ENCODE measurements at regions not wholly inside any gene's neighbourhood (a gene's known extent, or its start where the extent isn't known, plus 50 kb on each side); places are given as distances from the start of the nearest gene placed in this dataset.

GRCh38 chr6:87806635-87807034, 104.6 kb upstream of the AKIRIN2 start:
- DNase-seq (ENCODE audit: low read depth): no peak

DNA sequence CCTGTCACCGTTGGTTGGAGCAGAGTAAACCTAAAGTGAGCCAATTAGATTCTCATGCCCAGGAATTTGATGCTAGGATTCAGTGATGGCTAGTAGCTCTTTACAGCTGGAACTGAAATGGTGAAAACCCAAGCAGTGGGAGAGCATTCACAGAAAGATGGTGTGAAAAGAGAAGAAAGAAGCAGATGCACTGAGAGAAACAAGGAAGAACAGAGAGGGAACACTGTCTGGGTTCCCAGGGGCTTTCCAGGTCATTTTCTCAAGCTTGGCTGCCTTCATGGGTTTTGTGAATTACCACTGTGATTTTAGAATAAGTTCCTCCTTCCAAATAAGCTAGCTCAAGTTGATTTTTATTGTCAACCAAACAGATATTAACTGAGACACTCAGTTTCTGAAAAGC, 104.1 kb upstream of the AKIRIN2 start:
- no peak for DNase-seq (ENCODE audit: low read depth)

- DNase-seq (ENCODE audit: low read depth): no peak
Measured at GRCh38 chr6:87803791-87804190, 101.8 kb upstream of the AKIRIN2 start.

DNA sequence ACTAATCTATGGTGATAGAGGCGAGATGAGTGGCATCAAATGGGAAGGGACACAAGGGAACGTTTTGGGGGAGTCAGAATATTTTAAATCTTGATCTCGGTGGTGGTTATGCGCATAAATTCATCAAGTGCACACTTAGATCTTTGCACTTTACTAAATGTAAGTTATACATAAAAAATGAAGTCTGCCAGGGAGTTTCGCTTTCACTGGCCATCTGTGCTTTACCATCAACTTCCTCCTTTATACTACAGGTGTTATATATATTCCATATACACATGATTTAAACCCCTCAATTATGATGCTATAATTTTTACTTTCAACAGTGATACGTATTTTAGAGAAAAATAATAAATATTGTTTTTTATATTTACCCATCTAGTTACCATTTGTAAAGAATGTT, 97.6 kb upstream of the AKIRIN2 start:
- DNase-seq (ENCODE audit: low read depth): no peak

DNA sequence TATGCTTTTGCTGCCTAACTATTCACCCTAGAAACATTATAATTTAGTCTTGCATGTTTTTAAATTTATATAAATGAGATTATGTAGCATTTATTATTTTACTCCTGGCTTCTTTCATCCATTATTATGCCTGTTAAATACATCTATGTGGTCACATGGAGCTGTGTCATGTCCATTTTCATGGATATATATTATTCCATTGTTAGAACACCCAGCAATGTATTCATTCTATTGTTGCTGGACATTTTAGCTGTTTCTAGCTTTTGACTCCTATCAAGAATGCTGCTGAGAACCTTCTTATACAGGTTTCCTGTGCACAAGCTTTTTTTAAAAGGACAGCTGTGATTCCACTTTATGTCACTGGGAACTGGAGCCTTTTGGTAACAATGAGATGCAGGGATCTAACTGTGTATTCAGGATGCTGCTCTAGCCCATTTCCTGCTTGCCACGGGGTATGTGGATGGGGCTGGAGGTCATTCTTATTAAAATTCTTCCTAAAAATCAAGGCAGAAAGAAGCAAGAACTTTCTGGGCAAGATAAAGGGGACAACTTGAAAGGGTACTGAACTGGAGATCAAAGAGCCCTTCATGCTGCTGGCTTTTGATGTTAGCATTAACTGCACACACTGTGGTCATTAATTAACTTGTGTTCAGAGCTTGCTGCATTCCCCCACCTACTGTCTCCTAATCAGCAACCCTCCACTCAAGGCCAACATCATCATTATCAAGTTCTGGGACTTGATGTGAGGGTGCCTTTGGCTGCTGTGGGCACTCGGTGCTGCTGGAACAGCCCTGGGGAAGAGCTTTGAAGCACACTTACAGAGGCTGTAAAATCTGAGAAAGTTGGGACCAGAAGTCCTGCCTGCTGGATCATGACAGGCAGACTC, 96.6 kb upstream of the AKIRIN2 start:
- no peak for DNase-seq (ENCODE audit: low read depth)

DNA sequence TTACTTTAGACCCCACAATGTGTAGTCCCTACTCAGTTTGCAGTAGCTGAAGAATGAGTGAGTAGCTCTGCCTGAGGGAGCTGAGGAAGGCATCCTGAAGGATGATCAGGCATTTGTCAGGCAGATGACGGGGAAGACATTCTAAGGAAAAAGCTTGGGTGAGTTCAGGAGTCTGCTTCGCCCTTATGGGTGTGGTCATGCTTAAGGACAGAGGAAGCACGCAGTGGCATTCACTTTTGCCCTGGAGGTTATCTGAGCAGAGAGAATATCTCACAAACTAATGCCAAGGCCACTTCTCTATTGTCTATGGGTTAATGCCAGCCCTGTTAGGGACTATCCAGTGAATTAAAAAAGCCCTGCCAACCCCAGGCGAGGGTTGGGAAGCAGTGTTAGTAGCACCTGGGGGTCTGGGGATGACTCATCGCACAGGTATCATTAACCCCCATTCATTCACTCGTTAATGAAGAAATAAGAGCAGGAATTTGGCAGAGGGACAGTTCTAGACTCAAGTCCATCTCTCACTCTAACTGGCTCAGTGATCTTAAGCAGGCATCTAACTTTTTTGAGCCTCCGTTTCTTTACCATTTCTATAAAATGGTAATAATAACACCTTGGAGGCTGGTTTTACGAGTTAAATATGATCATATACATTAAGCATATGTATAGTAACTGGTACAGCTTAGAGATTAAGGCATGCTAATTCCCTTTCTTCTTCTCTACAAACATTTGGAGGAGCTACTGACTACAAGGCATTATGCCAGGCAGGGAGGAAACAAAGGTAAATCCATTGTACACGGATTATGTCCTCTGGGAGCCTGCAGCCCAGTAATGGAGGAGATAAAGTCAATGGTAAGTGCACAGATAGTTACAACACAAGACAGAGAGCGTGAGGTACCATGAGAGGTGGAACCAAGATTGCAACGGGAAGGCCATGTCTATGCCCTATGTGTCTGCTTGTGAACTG, 93.2 kb upstream of the AKIRIN2 start:
- no peak for DNase-seq (ENCODE audit: low read depth)

DNA sequence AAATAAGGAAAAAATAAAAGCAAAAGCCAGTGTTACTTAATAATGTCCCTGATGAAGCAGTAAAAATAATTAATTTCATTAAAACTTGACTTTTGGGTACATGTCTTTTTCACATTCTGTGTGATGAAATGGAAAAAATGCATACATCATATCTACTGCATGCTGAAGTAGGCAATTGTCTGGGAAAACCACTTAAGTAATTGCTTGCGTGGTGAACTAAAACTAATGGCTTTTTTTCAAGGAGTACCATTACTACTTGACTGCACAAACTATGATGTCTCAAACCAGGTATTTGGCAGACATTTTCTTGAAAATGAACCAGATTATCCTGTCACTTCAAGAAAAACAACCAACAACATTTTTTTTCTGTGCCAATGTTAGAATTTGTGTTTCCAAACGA, 91.3 kb upstream of the AKIRIN2 start:
- no peak for DNase-seq (ENCODE audit: low read depth)

- no peak for DNase-seq (ENCODE audit: low read depth)
Measured at GRCh38 chr6:87791982-87792381, 89.9 kb upstream of the AKIRIN2 start.

GRCh38 chr6:87791485-87791884, 89.5 kb upstream of the AKIRIN2 start:
- no peak for DNase-seq (ENCODE audit: low read depth)

DNA sequence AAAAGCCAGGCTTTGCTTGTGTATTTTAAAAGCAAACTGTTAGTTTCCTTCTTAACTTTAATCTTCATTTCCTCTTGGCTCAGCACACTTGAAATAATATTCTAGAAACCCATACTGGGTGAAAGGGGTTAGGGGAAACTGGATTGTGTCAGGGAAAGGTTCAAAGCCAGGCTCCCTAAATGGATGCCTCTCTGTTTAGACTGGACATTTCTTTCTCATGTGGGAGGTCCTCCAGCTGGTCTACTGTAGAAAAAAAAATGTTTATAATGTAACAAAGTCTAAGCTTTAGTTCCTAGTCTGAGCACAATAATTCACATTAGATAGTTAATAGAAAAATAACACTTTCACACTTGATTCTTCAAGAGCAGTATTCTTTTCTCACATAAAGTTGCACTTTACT, 89.0 kb upstream of the AKIRIN2 start:
- no peak for DNase-seq (ENCODE audit: low read depth)

DNA sequence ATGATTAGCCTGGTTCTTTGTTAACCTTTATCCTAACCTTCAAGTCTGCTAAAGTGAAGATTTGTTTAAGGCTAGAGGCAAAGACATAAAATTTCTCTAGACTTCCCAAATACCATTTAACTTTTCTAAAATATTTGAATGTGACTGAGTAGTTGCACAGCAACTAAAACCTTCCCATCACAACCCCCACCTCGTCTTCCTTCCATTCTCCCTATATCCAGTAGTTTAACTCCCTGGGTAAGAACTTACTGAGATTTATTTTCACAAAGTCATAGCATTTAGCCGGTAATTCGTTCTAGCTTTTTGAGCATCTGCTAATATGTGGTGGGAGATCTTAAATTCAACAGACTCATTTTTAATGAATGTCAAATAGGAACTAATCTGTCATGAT, 87.9 kb upstream of the AKIRIN2 start:
- DNase-seq (ENCODE audit: low read depth): no peak

DNA sequence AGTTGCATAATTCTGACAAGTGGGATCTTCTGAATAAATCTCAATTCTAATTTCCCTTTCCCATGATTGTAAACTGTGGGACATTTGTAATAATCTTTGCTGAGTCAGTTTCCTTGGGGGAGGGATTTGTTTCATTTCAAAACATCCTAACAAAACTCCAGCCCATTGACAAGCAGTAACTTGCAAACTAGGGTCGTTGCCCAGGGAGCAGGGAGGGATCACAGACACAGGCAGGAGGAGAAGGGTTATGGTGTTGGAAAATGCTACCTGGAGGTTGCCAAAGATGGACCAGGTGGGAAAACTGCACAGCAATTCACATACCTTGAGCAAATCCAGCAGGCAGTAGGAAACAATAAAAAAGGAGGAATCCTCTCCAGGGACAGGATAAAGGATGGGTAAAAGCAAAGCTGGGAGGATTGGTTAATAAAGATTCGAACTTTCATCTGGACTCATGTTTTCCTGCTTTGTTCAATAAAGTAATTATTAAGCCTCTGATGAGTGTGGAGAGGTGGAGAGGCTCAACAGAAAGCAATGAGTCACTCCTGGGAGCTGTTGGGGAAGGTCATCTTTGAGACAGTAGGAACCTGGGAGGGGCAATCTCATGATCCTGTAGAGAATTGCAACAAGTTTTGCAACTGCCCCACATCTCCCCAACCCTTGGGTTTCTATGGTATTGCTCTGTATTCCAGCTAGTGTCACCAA, 87.3 kb upstream of the AKIRIN2 start:
- no peak for DNase-seq (ENCODE audit: low read depth)

DNA sequence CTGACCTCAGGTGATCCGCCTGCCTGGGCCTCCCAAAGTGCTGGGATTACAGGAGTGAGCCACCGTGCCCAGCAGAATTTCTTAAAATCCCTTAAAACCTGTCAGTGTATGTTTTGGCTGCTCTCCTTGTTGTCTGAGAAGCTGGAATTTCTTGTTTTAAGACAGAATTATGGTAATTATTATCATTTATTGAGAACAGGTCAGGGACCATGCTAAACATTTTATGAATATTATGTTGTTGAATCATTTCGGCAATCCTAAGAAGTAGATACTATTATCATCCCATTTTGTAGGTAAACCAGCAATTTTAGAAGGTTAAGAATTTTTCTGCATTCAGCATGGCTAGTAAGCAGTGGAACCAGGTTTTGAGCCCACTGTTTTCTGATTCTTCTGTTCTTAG, 86.1 kb upstream of the AKIRIN2 start:
- no peak for DNase-seq (ENCODE audit: low read depth)

DNA sequence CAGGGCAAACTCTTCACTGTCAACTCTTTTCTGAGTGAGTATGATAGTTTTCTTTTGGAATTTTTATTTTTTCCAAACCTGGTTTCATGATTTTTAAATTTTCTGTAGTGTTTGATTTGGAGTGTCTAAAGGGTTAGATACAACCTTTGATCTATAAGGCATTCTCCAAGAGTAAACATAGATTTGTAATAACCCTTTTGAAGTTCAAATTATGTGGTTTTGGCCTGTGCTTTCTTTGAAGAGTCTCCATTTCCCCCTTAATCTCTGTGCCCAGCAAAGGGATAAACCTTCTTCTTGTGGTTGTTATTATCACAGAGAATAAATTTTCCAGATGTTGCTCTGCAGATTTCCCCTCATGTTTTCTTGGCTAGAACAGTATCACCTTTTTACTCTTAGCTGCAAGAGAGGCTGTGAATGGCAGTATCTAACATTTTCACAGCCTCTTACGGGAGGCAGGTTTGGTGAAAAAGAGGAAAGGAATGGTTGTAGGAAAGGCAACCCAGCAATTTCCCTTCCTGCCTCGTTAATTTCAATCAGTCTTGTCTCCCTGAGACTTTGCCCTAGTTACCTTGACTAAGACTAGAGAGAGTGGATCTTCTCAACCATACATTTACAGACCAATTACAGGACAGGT, 83.3 kb upstream of the AKIRIN2 start:
- no peak for DNase-seq (ENCODE audit: low read depth)

DNA sequence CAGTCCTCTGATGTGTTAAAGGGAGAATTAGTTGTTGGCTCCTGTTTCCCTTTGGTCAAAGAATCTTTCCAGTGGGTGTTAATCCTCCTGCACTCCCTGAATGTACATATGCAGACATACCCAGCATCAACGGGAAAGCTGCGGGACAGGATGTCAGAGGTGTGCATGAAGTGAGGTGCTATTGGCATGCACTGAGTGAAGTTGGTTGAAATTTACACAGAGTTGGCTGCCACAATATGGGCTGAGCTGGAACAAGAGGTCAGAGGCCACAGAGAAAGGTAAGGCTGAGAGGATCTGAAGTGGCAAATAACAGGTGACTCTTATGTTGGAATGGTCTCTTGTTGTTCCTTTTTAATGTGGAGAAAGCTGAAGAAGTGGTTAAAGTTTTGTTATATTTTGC, 82.7 kb upstream of the AKIRIN2 start:
- no peak for DNase-seq (ENCODE audit: low read depth)

GRCh38 chr6:87784051-87784450, 82.0 kb upstream of the AKIRIN2 start:
- DNase-seq (ENCODE audit: low read depth): no peak

DNA sequence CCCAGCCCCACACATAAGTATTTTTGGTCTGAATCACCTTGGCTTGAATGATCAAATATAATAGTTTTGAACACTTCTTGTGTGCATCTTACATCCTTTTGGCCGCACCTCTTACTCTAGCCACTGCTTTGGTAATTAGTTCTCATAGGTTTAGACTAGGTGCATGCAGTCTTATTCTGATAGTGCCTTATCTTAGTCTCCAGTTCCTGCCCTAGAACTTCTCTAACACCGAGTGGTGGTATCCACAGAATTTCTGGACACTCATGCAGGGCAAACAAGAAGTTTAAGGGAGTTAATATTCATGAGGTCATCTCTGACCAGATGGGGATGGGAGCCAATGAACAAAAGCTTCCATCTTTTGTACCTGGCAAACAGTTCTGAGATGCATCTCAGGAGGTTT, 77.5 kb upstream of the AKIRIN2 start:
- no peak for DNase-seq (ENCODE audit: low read depth)

- DNase-seq (ENCODE audit: low read depth): no peak
Measured at GRCh38 chr6:87772597-87773530, 70.8 kb upstream of the AKIRIN2 start.

DNA sequence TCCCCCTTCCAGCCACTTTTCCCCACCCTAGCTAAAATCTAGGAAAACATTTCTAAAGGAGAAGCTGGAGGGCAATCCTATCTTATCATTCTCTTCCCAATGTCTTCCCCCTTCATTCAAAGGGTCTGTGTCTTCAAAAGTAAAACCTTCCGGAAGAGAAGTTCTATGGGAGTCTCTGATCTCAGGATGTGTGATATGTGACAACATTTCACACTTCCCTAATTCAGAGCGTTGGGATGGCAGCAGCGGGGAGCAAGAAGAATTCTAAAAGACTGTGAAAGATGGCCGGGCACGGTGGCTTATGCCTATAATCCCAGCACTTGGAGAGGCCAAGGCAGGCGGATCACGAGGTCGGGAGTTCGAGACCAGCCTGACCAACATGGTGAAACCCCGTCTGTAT, 65.4 kb upstream of the AKIRIN2 start:
- no peak for DNase-seq (ENCODE audit: low read depth)

- no peak for DNase-seq (ENCODE audit: low read depth)
Measured at GRCh38 chr6:87766211-87766610, 64.2 kb upstream of the AKIRIN2 start.

GRCh38 chr6:87763901-87764300, 61.9 kb upstream of the AKIRIN2 start:
- no peak for DNase-seq (ENCODE audit: low read depth)

All from stimulated activated CD4-positive, alpha-beta T cell treated with anti-CD3 and anti-CD28 coated beads, Interleukin-2, amount 100 ng/mL, for 4 hours (primary cell).